ENCODE measurements at regions not wholly inside any gene's neighbourhood (a gene's known extent, or its start where the extent isn't known, plus 50 kb on each side); places are given as distances from the start of the nearest gene placed in this dataset.

DNA sequence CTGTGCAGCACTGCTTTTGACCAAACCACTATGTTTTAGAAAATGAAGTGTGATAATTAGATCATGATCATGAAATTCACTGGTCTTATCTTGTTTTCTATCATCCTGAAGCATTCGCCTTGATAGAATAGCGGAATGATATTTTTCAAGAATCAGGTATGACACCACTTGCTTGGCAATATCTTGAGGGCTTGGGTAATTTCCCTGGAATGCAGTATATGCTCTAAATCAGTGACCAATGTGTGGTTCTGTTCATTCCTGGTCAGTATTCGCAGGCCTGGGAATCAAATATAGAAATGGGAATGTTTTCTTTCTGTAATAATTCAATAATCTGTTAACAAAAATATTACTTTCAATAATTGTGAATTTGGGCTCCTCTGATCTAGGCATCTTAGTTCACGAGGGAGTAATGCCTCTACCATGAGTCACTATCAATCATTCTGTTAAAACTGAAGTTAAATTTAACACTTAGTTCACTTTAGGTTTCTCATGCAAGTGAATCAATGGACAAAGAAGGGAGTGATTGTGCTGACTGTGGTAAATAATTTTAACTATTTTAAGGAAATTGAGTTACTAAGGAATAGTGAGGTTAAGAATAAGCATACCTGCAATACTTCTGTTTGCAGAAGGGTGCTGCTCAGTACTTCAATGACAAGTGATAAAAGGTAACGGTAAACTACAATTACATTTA, 137.9 kb downstream of the PCDH20 start:
- no peak for TF ChIP-seq POLR2A (IDR thresholded peaks at IDR 0.05)
- TF ChIP-seq, protein P1, sequence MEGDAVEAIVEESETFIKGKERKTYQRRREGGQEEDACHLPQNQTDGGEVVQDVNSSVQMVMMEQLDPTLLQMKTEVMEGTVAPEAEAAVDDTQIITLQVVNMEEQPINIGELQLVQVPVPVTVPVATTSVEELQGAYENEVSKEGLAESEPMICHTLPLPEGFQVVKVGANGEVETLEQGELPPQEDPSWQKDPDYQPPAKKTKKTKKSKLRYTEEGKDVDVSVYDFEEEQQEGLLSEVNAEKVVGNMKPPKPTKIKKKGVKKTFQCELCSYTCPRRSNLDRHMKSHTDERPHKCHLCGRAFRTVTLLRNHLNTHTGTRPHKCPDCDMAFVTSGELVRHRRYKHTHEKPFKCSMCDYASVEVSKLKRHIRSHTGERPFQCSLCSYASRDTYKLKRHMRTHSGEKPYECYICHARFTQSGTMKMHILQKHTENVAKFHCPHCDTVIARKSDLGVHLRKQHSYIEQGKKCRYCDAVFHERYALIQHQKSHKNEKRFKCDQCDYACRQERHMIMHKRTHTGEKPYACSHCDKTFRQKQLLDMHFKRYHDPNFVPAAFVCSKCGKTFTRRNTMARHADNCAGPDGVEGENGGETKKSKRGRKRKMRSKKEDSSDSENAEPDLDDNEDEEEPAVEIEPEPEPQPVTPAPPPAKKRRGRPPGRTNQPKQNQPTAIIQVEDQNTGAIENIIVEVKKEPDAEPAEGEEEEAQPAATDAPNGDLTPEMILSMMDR (IDR thresholded peaks at IDR 0.05): no peak
